Erythroblast (primary cell): ENCODE measurements at regions not wholly inside any gene's neighbourhood (a gene's known extent, or its start where the extent isn't known, plus 50 kb on each side); places are given as distances from the start of the nearest gene placed in this dataset.
"Not testable (repeated sequence)": the region's sequence is repeated elsewhere in the genome, so short reads cannot be mapped to it uniquely, and the experiment has no call there.

Source experiments
- DNase-seq, 2 experiments: peaks; one replicate each; lab custom pipeline; 2025; lab: John Stamatoyannopoulos, UW
- GATA1 ChIP-seq: IDR thresholded peaks from 2 replicates; pipeline ENCODE4 v1.6.1; 2011; ENCODE audit warnings: low read depth, mild to moderate bottlenecking, control low read depth, low read length, moderate library complexity
- POLR2A ChIP-seq: IDR thresholded peaks from 2 replicates; pipeline ENCODE4 v1.6.1; 2011; ENCODE audit warnings: mild to moderate bottlenecking, low read length

GRCh38 chr12:91274916-91275315 is 92.3 kb upstream of the DCN start:
- TF ChIP-seq GATA1 (no peak), POLR2A (no peak)
- no peak for DNase-seq

- TF ChIP-seq GATA1 (no peak), POLR2A (no peak)
- no peak for DNase-seq
Observed at GRCh38 chr12:91273560-91273959, 90.9 kb upstream of the DCN start.

GRCh38 chr12:91272461-91273063 is 89.9 kb upstream of the DCN start:
- TF ChIP-seq GATA1 (no peak), POLR2A (no peak)
- no peak for DNase-seq

GRCh38 chr12:91271185-91271584 is 88.6 kb upstream of the DCN start:
- TF ChIP-seq POLR2A (no peak), GATA1 (no peak)
- no peak for DNase-seq

- TF ChIP-seq GATA1 (no peak), POLR2A (no peak)
- DNase-seq: no peak
Observed at GRCh38 chr12:91267039-91267438, 84.4 kb upstream of the DCN start.

GRCh38 chr12:91264178-91264577 is 81.6 kb upstream of the DCN start:
- no peak for DNase-seq
- TF ChIP-seq POLR2A (no peak), GATA1 (no peak)

- no peak for TF ChIP-seq POLR2A
- TF ChIP-seq GATA1: no peak
- no peak for DNase-seq
Observed at GRCh38 chr12:91261820-91262676, 79.4 kb upstream of the DCN start.

GRCh38 chr12:91256411-91256810 is 73.8 kb upstream of the DCN start:
- DNase-seq: no peak
- no peak for TF ChIP-seq GATA1
- TF ChIP-seq POLR2A: no peak

GRCh38 chr12:91252341-91252740 is 69.7 kb upstream of the DCN start:
- TF ChIP-seq GATA1 (no peak), POLR2A (no peak)

GRCh38 chr12:91250273-91250665 is 67.7 kb upstream of the DCN start:
- TF ChIP-seq GATA1: no peak
- TF ChIP-seq POLR2A: no peak
- no peak for DNase-seq

More at GRCh38 chr12:91252341-91252740, 69.7 kb upstream of the DCN start:
- no peak for DNase-seq

- TF ChIP-seq GATA1: no peak
- TF ChIP-seq POLR2A: no peak
- DNase-seq: no peak
Observed at GRCh38 chr12:91249518-91250272, 67.1 kb upstream of the DCN start.

GRCh38 chr12:91249054-91249453 is 66.4 kb upstream of the DCN start:
- TF ChIP-seq GATA1: no peak
- TF ChIP-seq POLR2A: no peak
- DNase-seq: no peak

GRCh38 chr12:91243177-91243576 is 60.6 kb upstream of the DCN start:
- DNase-seq: not testable (repeated sequence)

GRCh38 chr12:91241756-91242155 is 59.1 kb upstream of the DCN start:
- no peak for DNase-seq
- no peak for TF ChIP-seq POLR2A
- TF ChIP-seq GATA1: no peak
